ENCODE measurements at regions not wholly inside any gene's neighbourhood (a gene's known extent, or its start where the extent isn't known, plus 50 kb on each side); places are given as distances from the start of the nearest gene placed in this dataset.
A peak's percentile ranks its signal among the peaks of the same experiment; 100 is the strongest.

GRCh38 chr20:11091511-11091910 lies 417.7 kb upstream of the JAG1 start:
- H3K4me3 Mint-ChIP-seq (ENCODE audit: unreplicated experiment) = no peak overlapping the region
- DNase-seq (ENCODE audit: low spot score) = no peak

DNA sequence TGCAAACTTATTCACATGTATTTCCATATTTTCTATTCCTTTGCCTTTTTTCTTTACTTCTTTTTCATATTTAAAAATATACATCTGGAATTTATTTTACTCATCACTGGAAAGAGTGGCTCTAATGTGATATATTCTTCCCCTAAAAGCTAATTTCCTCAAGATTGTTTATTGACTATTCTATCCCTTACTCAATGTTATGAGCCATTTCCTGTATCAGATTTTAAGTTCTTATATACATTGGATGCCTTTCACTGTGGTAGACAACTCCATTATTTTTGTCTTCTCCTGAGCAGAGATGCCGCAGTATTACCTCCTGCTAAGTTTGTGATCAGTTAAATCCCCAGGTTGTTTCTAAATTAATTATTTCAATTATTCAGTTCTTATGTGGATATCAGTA lies 418.4 kb upstream of the JAG1 start:
- peaks cover 4% of the 10 kb centered on the region for H3K4me1 Mint-ChIP-seq (ENCODE audit: low read depth)
- no peaks in the 10 kb centered on the region for H3K27me3 Mint-ChIP-seq (ENCODE audit: low read depth)
- TF ChIP-seq, protein P1, sequence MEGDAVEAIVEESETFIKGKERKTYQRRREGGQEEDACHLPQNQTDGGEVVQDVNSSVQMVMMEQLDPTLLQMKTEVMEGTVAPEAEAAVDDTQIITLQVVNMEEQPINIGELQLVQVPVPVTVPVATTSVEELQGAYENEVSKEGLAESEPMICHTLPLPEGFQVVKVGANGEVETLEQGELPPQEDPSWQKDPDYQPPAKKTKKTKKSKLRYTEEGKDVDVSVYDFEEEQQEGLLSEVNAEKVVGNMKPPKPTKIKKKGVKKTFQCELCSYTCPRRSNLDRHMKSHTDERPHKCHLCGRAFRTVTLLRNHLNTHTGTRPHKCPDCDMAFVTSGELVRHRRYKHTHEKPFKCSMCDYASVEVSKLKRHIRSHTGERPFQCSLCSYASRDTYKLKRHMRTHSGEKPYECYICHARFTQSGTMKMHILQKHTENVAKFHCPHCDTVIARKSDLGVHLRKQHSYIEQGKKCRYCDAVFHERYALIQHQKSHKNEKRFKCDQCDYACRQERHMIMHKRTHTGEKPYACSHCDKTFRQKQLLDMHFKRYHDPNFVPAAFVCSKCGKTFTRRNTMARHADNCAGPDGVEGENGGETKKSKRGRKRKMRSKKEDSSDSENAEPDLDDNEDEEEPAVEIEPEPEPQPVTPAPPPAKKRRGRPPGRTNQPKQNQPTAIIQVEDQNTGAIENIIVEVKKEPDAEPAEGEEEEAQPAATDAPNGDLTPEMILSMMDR (IDR thresholded peaks at IDR 0.05) = no peak
- no peak overlapping the region for H3K4me3 Mint-ChIP-seq (ENCODE audit: unreplicated experiment)
- peaks cover 13% of the 10 kb centered on the region for H3K9me3 Mint-ChIP-seq (ENCODE audit: low read depth)
- no peak overlapping the region for H3K27ac Mint-ChIP-seq (ENCODE audit: unreplicated experiment)
- H3K36me3 Mint-ChIP-seq (ENCODE audit: low read depth) = no peaks in the 10 kb centered on the region
- no peak for DNase-seq (ENCODE audit: low spot score)

More at GRCh38 chr20:11091511-11091910, 417.7 kb upstream of the JAG1 start:
- no peaks in the 10 kb centered on the region for H3K36me3 Mint-ChIP-seq (ENCODE audit: low read depth)
- peaks cover 4% of the 10 kb centered on the region for H3K4me1 Mint-ChIP-seq (ENCODE audit: low read depth)
- no peaks in the 10 kb centered on the region for H3K27me3 Mint-ChIP-seq (ENCODE audit: low read depth)
- H3K27ac Mint-ChIP-seq (ENCODE audit: unreplicated experiment) = no peak overlapping the region
- H3K9me3 Mint-ChIP-seq (ENCODE audit: low read depth) = peaks cover 12% of the 10 kb centered on the region
- TF ChIP-seq, protein P1 (IDR thresholded peaks at IDR 0.05) = no peak

GRCh38 chr20:11094196-11094595 lies 420.4 kb upstream of the JAG1 start:
- TF ChIP-seq, protein P1 (IDR thresholded peaks at IDR 0.05) = no peak
- Mint-ChIP-seq H3K36me3 (ENCODE audit: low read depth) (peaks cover 2% of the 10 kb centered on the region), H3K4me1 (ENCODE audit: low read depth) (peaks cover 4% of the 10 kb centered on the region), H3K27me3 (ENCODE audit: low read depth) (no peaks in the 10 kb centered on the region), H3K4me3 (ENCODE audit: unreplicated experiment) (no peak overlapping the region), H3K9me3 (ENCODE audit: low read depth) (peaks cover 4% of the 10 kb centered on the region), H3K27ac (ENCODE audit: unreplicated experiment) (no peak overlapping the region)
- no peak for DNase-seq (ENCODE audit: low spot score)

DNA sequence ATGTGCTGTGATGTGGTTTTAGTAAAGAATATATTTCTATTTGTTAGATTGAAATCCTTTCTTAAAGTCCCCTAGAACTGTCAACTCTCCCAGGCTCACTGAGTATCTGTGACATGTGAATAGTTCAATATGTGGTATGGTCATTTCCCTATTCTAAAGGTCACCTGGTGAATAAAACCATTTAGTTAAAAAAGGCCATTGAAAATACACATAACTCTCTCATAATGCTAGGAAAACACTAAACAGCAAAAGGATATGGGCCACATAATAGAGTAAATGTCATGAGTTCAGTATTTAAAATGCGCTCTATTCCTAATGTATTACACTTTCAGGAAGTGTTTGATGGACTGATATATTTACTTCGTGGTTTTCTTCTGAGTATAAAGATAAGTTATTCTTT lies 420.9 kb upstream of the JAG1 start:
- Mint-ChIP-seq H3K36me3 (ENCODE audit: low read depth) (peaks cover 2% of the 10 kb centered on the region), H3K9me3 (ENCODE audit: low read depth) (peaks cover 4% of the 10 kb centered on the region), H3K27me3 (ENCODE audit: low read depth) (no peaks in the 10 kb centered on the region), H3K4me3 (ENCODE audit: unreplicated experiment) (no peak overlapping the region), H3K27ac (ENCODE audit: unreplicated experiment) (no peak overlapping the region), H3K4me1 (ENCODE audit: low read depth) (peaks cover 4% of the 10 kb centered on the region)
- DNase-seq (ENCODE audit: low spot score) = no peak
- TF ChIP-seq, protein P1 (IDR thresholded peaks at IDR 0.05) = no peak

- peaks cover 4% of the 10 kb centered on the region for H3K9me3 Mint-ChIP-seq (ENCODE audit: low read depth)
- no peak for DNase-seq (ENCODE audit: low spot score)
Measured at GRCh38 chr20:11098888-11099287, 425.1 kb upstream of the JAG1 start.

More at GRCh38 chr20:11098888-11099287, 425.1 kb upstream of the JAG1 start:
- H3K4me3 Mint-ChIP-seq (ENCODE audit: unreplicated experiment) = no peak overlapping the region
- TF ChIP-seq, protein P1 (IDR thresholded peaks at IDR 0.05) = peak; percentile 33
- H3K36me3 Mint-ChIP-seq (ENCODE audit: low read depth) = peaks cover 2% of the 10 kb centered on the region
- H3K4me1 Mint-ChIP-seq (ENCODE audit: low read depth) = peaks cover 6% of the 10 kb centered on the region
- no peaks in the 10 kb centered on the region for H3K27me3 Mint-ChIP-seq (ENCODE audit: low read depth)
- H3K27ac Mint-ChIP-seq (ENCODE audit: unreplicated experiment) = no peak overlapping the region
